B cell (primary cell): ENCODE measurements at regions not wholly inside any gene's neighbourhood (a gene's known extent, or its start where the extent isn't known, plus 50 kb on each side); places are given as distances from the start of the nearest gene placed in this dataset.

ENCODE experiments used
- ATAC-seq: fragments of 200-7000 bp; cut with Tn5 transposase; one replicate; pipeline ENCODE4 v1.10.0; 2021; ENCODE audit warnings: low read depth, mild to moderate bottlenecking, moderate number of reproducible peaks, moderate library complexity
- CTCF ChIA-PET: fragments of 350-600 bp; sonication (Branson Sonifier 250); formaldehyde crosslinking; loops from one replicate; lab custom pipeline; 2021; ENCODE audit warnings: antibody characterized with exemption, inconsistent platforms; lab: Charles Lee
- POLR2A ChIA-PET: fragments of 350-600 bp; sonication (Branson Sonifier 250); formaldehyde crosslinking; loops from one replicate; lab custom pipeline; 2021; ENCODE audit warnings: antibody characterized with exemption; lab: Charles Lee
- DNase-seq: peaks from one replicate; pipeline ENCODE4 v3.0.0; 2013
- H2AFZ ChIP-seq: 2 replicates; pipeline ENCODE4 v1.6.1; 2012; ENCODE audit warnings: mild to moderate bottlenecking, low read depth, low read length; ENCODE audit not compliant: insufficient read depth, poor library complexity, severe bottlenecking
- H3K27ac ChIP-seq, 2 donors: 1 replicate in 1 of 2; 2 replicates in 1 of 2; pipeline ENCODE4 v1.5.1; 2012 to 2013; ENCODE audit warnings: low read length in 2 of 2, mild to moderate bottlenecking in 2 of 2, moderate library complexity in 1 of 2
- H3K27me3 ChIP-seq, 4 experiments: fragments of 200-600 bp in 1 of 4; sonication (generic) in 1 of 4; replicated peaks in 1 of 4; 1 replicate in 2 of 4; 2 replicates in 2 of 4; pipeline versions ENCODE4 v1.6.1 to v1.7.0; 2013 to 2016; ENCODE audit warnings: low read length in 3 of 4, mild to moderate bottlenecking in 2 of 4, mixed read lengths in 1 of 4, moderate library complexity in 1 of 4; ENCODE audit not compliant: insufficient read depth in 4 of 4, control insufficient read depth in 3 of 4; ENCODE audit errors: control extremely low read depth in 1 of 4
- H3K36me3 ChIP-seq, 2 experiments: replicated peaks in 1 of 2; 1 replicate in 1 of 2; 2 replicates in 1 of 2; pipeline versions ENCODE4 v1.6.1 to v1.7.1; 2013; ENCODE audit warnings: low read length in 1 of 2; ENCODE audit not compliant: insufficient read depth in 2 of 2, control insufficient read depth in 1 of 2; ENCODE audit errors: control extremely low read depth in 1 of 2, extremely low read depth in 1 of 2
- H3K4me1 ChIP-seq, 2 donors: fragments of 200-600 bp in 1 of 2; sonication (generic) in 1 of 2; 1 replicate in 1 of 2; 2 replicates in 1 of 2; pipeline versions ENCODE4 v1.5.1 to v1.6.1; 2013 to 2017; ENCODE audit warnings: low read length in 2 of 2; ENCODE audit not compliant: control insufficient read depth in 2 of 2, insufficient read depth in 2 of 2
- H3K4me2 ChIP-seq: replicated peaks from 2 replicates; pipeline ENCODE3; 2012; ENCODE audit warnings: mild to moderate bottlenecking, low read depth, low read length; ENCODE audit not compliant: poor library complexity, severe bottlenecking
- H3K4me3 ChIP-seq, 5 experiments: fragments of 200-600 bp in 1 of 5; sonication (generic) in 1 of 5; 1 replicate in 3 of 5; 2 replicates in 2 of 5; pipeline versions ENCODE4 v1.5.1 to v1.7.0; 2011 to 2016; ENCODE audit warnings: low read length in 4 of 5, mild to moderate bottlenecking in 4 of 5, low read depth in 2 of 5, control low read depth in 1 of 5, moderate library complexity in 1 of 5; ENCODE audit not compliant: insufficient read depth in 1 of 5; ENCODE audit errors: control extremely low read depth in 1 of 5, extremely low read depth in 1 of 5
- H3K79me2 ChIP-seq: fragments of 200-600 bp; sonication (generic); one replicate; pipeline ENCODE4 v1.6.0; 2016; ENCODE audit warnings: low read length; ENCODE audit not compliant: control insufficient read depth, insufficient read depth
- H3K9ac ChIP-seq: fragments of 200-600 bp; sonication (generic); 2 replicates; pipeline ENCODE4 v1.6.1; 2017; ENCODE audit warnings: mild to moderate bottlenecking, low read length, moderate library complexity
- H3K9me3 ChIP-seq, 3 donors: one replicate each; pipeline versions ENCODE4 v1.6.1 to v1.7.1; 2013; ENCODE audit warnings: low read length in 2 of 3; ENCODE audit not compliant: control insufficient read depth in 2 of 3, insufficient read depth in 1 of 3; ENCODE audit errors: control extremely low read depth in 1 of 3
- H4K20me1 ChIP-seq: 2 replicates; pipeline ENCODE4 v1.6.0; 2012; ENCODE audit warnings: mild to moderate bottlenecking, low read length; ENCODE audit not compliant: insufficient read depth, control insufficient read depth, poor library complexity, severe bottlenecking
- H3K27ac Mint-ChIP-seq: one replicate; pipeline ENCODE4 v1.8.0; 2021; ENCODE audit warnings: mixed read lengths
- H3K27me3 Mint-ChIP-seq: one replicate; pipeline ENCODE4 v1.8.0; 2021; ENCODE audit warnings: mixed read lengths
- H3K4me1 Mint-ChIP-seq: one replicate; pipeline ENCODE4 v1.8.0; 2021; ENCODE audit warnings: mixed read lengths
- H3K4me3 Mint-ChIP-seq: one replicate; pipeline ENCODE4 v1.8.0; 2021; ENCODE audit warnings: mixed read lengths
- H3K9me3 Mint-ChIP-seq: one replicate; pipeline ENCODE4 v1.8.0; 2022; ENCODE audit warnings: mixed read lengths; ENCODE audit not compliant: insufficient read depth
- CTCF ChIP-seq: fragments of 200-600 bp; IDR thresholded peaks from one replicate; pipeline ENCODE4 v1.8.0; 2022; ENCODE audit warnings: antibody characterized with exemption, mild to moderate bottlenecking
- EZH2 ChIP-seq: IDR thresholded peaks from 2 replicates; pipeline ENCODE4 v1.6.1; 2012; ENCODE audit warnings: borderline replicate concordance, low read depth, mild to moderate bottlenecking, moderate library complexity, low read length; ENCODE audit not compliant: insufficient read depth, poor library complexity, severe bottlenecking
- WGBS: methylation state at CpG from one replicate; pipeline ENCODE4 v1.1.5; 2013; ENCODE audit warnings: missing lambda C conversion rate; ENCODE audit not compliant: insufficient coverage; 5-methylcytosine and 5-hydroxymethylcytosine counted together
- intact Hi-C: fragments of 100-400 bp; cut with micrococcal nuclease; formaldehyde crosslinking; loops from one replicate; pipeline ENCODE4 v1.10.0; 2022

GRCh38 chr7:16178585-16178984 is 242.8 kb downstream of the CRPPA start:
- DNase-seq, result no peak
- Histone ChIP-seq H3K9me3 (no peaks in the 10 kb centered on the region), H3K9ac (no peak overlapping the region), H3K27me3 (no peaks in the 10 kb centered on the region), H3K4me1 (no peaks in the 10 kb centered on the region), H3K27ac (no peak overlapping the region), H3K4me3 (no peak overlapping the region), H3K36me3 (no peaks in the 10 kb centered on the region), H4K20me1 (no peaks in the 10 kb centered on the region), H2AFZ (no peak overlapping the region), H3K4me2 (no peak overlapping the region), H3K79me2 (no peaks in the 10 kb centered on the region)
- Mint-ChIP-seq H3K9me3 (no peaks in the 10 kb centered on the region), H3K4me1 (no peaks in the 10 kb centered on the region), H3K27me3 (no peaks in the 10 kb centered on the region), H3K27ac (no peak overlapping the region), H3K4me3 (no peak overlapping the region)
- intact Hi-C loops, result no loop called here
- ChIA-PET CTCF (no interaction called here), POLR2A (no interaction called here)
- no peak for ATAC-seq
- TF ChIP-seq EZH2 (no peak), CTCF (no peak)
- WGBS, result no CpG with 5 or more reads among the region's 2 CpGs

GRCh38 chr7:16178092-16178491 is 243.2 kb downstream of the CRPPA start:
- Histone ChIP-seq H3K9me3 (no peaks in the 10 kb centered on the region), H4K20me1 (no peaks in the 10 kb centered on the region), H3K4me2 (no peak overlapping the region), H3K4me3 (no peak overlapping the region), H3K4me1 (no peaks in the 10 kb centered on the region), H3K27me3 (no peaks in the 10 kb centered on the region), H3K36me3 (no peaks in the 10 kb centered on the region), H2AFZ (no peak overlapping the region), H3K27ac (no peak overlapping the region), H3K9ac (no peak overlapping the region), H3K79me2 (no peaks in the 10 kb centered on the region)
- no peak for DNase-seq
- no peaks in the 10 kb centered on the region for H3K4me1 Mint-ChIP-seq
- intact Hi-C loops, result no loop called here
- H3K27ac Mint-ChIP-seq, result no peak overlapping the region
- ChIA-PET POLR2A (no interaction called here), CTCF (no interaction called here)
- H3K4me3 Mint-ChIP-seq, result no peak overlapping the region
- TF ChIP-seq CTCF (no peak), EZH2 (no peak)
- ATAC-seq, result no peak
- 60% methylated on average over 1 of the region's 2 CpGs for WGBS
- no peaks in the 10 kb centered on the region for H3K27me3 Mint-ChIP-seq
- H3K9me3 Mint-ChIP-seq, result no peaks in the 10 kb centered on the region
